Type B pancreatic cell (in vitro differentiated cells): ENCODE measurements at regions not wholly inside any gene's neighbourhood (a gene's known extent, or its start where the extent isn't known, plus 50 kb on each side); places are given as distances from the start of the nearest gene placed in this dataset.
"Not testable (repeated sequence)": the region's sequence is repeated elsewhere in the genome, so short reads cannot be mapped to it uniquely, and the experiment has no call there.

Experiments used
- DNase-seq: peaks from one replicate; pipeline ENCODE4 v3.0.0; 2021; ENCODE audit warnings: mixed read lengths; ENCODE audit not compliant: unreplicated experiment; ENCODE audit errors: extremely low spot score
- H3K27ac Mint-ChIP-seq: 2 replicates; pipeline ENCODE4 v1.8.0; 2021; ENCODE audit warnings: mild to moderate bottlenecking, mixed read lengths
- H3K27me3 Mint-ChIP-seq: 2 replicates; pipeline ENCODE4 v1.8.0; 2021; ENCODE audit warnings: mixed read lengths
- H3K36me3 Mint-ChIP-seq: 2 replicates; pipeline ENCODE4 v1.8.0; 2021; ENCODE audit warnings: mixed read lengths
- H3K4me1 Mint-ChIP-seq: one replicate; pipeline ENCODE4 v1.8.0; 2021; ENCODE audit warnings: mixed read lengths; ENCODE audit not compliant: unreplicated experiment
- H3K4me3 Mint-ChIP-seq: 2 replicates; pipeline ENCODE4 v1.8.0; 2021; ENCODE audit warnings: mild to moderate bottlenecking, mixed read lengths
- H3K9me3 Mint-ChIP-seq: 2 replicates; pipeline ENCODE4 v1.8.0; 2021; ENCODE audit warnings: mixed read lengths
- TF ChIP-seq, protein P1 (sequence below): fragments of 200-600 bp; sonication (generic); conservative IDR thresholded peaks from 2 replicates; pipeline ENCODE4 v1.5.0; 2021; ENCODE audit warnings: antibody characterized with exemption, mild to moderate bottlenecking

DNA sequence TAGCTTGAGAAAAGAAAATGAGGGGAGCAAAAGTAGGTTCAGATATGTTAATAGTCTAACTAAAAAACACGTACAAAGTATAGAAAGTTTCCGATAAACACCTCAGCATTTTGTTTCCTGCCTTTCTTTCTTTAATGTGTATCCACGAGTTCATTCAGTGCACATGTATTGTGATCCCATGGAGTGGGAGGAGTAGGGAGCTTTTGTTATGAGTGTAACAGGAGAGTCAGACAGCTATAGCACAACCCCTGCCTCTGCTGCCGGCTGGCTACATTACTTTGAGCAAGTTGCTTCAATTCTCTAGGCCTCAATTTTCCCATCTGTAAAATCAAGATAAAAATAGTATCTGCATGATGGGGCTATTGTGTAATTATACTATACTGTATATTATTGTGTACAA lies 249.2 kb upstream of the FIGN start:
- H3K4me1 Mint-ChIP-seq, result peaks cover 4% of the 10 kb centered on the region
- H3K36me3 Mint-ChIP-seq, result no peaks in the 10 kb centered on the region
- H3K27ac Mint-ChIP-seq, result no peak overlapping the region
- H3K4me3 Mint-ChIP-seq, result no peak overlapping the region
- H3K9me3 Mint-ChIP-seq, result peaks cover 4% of the 10 kb centered on the region
- H3K27me3 Mint-ChIP-seq, result no peaks in the 10 kb centered on the region
- DNase-seq, result no peak
- TF ChIP-seq, protein P1, sequence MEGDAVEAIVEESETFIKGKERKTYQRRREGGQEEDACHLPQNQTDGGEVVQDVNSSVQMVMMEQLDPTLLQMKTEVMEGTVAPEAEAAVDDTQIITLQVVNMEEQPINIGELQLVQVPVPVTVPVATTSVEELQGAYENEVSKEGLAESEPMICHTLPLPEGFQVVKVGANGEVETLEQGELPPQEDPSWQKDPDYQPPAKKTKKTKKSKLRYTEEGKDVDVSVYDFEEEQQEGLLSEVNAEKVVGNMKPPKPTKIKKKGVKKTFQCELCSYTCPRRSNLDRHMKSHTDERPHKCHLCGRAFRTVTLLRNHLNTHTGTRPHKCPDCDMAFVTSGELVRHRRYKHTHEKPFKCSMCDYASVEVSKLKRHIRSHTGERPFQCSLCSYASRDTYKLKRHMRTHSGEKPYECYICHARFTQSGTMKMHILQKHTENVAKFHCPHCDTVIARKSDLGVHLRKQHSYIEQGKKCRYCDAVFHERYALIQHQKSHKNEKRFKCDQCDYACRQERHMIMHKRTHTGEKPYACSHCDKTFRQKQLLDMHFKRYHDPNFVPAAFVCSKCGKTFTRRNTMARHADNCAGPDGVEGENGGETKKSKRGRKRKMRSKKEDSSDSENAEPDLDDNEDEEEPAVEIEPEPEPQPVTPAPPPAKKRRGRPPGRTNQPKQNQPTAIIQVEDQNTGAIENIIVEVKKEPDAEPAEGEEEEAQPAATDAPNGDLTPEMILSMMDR, result no peak

DNA sequence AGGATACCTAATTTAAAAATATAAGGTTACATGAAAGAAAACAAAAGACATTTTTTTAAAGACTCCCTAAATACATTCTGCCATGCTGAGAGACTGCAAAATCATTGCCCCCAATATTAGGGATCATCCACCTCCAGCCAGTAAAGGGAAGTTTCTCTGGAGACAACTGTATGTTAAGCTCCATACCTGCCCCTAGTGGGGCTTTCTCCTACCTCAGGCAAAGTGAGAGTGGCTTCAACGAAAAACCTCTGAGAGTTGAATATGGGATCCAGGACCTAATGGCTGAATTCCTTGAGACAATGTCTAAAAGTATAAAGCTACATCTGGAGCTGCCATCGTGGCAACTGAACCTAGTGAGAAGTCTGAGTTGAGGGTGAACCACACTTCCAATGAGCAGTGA lies 248.1 kb upstream of the FIGN start:
- no peak overlapping the region for H3K4me3 Mint-ChIP-seq
- H3K27ac Mint-ChIP-seq, result no peak overlapping the region
- H3K36me3 Mint-ChIP-seq, result no peaks in the 10 kb centered on the region
- H3K9me3 Mint-ChIP-seq, result peaks cover 4% of the 10 kb centered on the region
- H3K4me1 Mint-ChIP-seq, result peaks cover 7% of the 10 kb centered on the region
- no peaks in the 10 kb centered on the region for H3K27me3 Mint-ChIP-seq
- DNase-seq, result no peak
- TF ChIP-seq, protein P1, result no peak

DNA sequence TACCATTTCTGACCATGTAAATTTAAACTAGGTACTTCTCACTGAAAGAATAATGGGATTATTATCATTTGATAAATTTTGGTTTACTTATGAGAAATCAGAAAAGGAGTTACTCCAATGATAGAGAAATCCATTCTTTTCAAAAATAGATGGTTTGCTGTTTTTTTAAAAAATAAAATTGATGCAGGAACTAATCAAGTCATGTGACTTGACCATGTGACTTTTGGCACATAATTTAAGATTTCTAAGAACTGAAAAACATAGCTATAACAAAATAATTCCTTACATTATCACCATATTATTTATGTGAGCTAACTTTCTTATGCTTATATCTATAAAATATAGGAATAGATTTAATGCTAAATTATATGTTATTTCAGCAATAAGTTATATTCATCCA lies 247.1 kb upstream of the FIGN start:
- Mint-ChIP-seq H3K36me3 (no peaks in the 10 kb centered on the region), H3K27me3 (no peaks in the 10 kb centered on the region), H3K4me1 (peaks cover 7% of the 10 kb centered on the region), H3K27ac (no peak overlapping the region), H3K4me3 (no peak overlapping the region), H3K9me3 (peaks cover 4% of the 10 kb centered on the region)
- TF ChIP-seq, protein P1, result no peak
- DNase-seq, result no peak

DNA sequence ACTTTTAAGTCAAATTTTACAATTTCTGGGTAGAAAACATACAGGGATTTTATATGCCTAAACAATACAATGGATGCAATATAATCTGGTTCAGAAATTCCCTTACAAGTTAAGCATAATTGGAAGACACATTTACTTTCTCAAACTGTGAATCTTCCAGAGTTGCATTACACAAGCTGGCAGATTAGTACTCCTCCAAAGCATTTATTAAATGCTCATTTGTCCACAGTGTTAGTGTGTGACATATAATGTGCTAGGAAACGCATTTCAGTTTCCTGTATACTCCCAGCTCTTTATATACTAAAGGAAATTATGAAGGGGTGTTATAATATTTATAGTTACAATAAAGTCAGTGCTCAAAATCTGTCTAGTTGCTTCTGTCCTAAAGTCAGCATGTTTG lies 239.0 kb upstream of the FIGN start:
- H3K9me3 Mint-ChIP-seq, result no peaks in the 10 kb centered on the region
- no peak for DNase-seq
- no peak overlapping the region for H3K4me3 Mint-ChIP-seq
- H3K36me3 Mint-ChIP-seq, result no peaks in the 10 kb centered on the region
- no peaks in the 10 kb centered on the region for H3K27me3 Mint-ChIP-seq
- TF ChIP-seq, protein P1, result no peak
- no peak overlapping the region for H3K27ac Mint-ChIP-seq
- peaks cover under 1% of the 10 kb centered on the region for H3K4me1 Mint-ChIP-seq

DNA sequence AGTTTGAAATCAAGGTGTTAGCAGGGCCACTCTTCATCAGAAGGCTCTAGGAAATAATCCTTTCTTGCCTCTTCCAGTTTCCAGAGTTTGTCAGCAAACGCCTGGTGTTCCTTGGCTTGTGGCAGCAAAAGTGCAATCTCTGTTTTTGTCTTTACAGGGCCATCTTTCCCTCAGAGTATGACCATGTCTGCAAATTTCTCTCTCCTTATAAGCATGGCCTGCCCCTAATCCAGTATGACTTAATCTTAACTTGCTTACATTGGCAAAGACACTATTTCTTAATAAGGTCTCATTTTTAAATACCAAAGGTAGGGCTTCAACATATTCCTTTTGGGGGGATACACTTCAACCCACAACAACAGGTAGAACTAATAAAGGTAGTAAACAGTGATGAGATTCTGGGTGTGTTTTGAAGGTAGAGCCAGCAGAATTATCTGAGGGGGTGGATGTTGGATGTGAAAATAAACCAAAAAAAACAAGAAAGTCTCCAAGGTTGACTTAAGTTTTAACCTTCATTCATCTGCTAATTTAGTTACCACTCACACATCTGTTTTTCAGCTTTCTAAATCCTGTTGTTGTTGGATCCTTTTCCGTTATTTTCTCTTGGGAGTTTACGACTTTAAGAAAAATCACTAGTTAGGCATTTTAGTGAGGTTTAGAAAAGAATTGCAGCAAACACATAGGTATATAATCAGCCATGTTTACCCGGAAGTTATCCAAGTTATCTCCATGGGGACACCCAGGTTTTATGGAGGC lies 234.4 kb upstream of the FIGN start:
- Mint-ChIP-seq H3K9me3 (peaks cover 4% of the 10 kb centered on the region), H3K27ac (no peak overlapping the region), H3K27me3 (no peaks in the 10 kb centered on the region), H3K36me3 (no peaks in the 10 kb centered on the region), H3K4me1 (no peaks in the 10 kb centered on the region), H3K4me3 (no peak overlapping the region)
- TF ChIP-seq, protein P1, result no peak
- no peak for DNase-seq

DNA sequence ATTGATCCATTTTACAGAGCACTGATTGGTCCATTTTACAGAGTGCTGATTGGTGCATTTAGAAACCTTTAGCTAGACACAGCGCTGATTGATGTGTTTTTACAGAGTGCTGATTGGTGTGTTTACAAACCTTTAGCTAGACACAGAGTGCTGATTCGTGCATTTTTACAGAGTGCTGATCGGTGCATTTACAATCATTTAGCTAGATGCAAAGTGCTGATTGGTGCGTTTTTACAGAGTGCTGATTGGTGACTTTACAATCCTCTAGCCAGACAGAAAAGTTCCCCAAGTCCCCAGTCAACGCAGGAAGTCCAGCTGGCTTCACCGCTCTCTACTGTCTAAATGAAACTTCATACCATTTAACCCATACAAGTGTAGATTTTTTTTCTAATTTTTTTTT lies 228.5 kb upstream of the FIGN start:
- H3K4me1 Mint-ChIP-seq, H3K27me3 Mint-ChIP-seq, H3K4me3 Mint-ChIP-seq, H3K36me3 Mint-ChIP-seq, H3K9me3 Mint-ChIP-seq, DNase-seq, H3K27ac Mint-ChIP-seq: not testable (repeated sequence)
